Tibial nerve (tissue), 4 donors: ENCODE measurements at regions not wholly inside any gene's neighbourhood (a gene's known extent, or its start where the extent isn't known, plus 50 kb on each side); places are given as distances from the start of the nearest gene placed in this dataset.

Experiments
- CTCF ChIP-seq, 5 experiments: fragments of 200-600 bp in 3 of 5; fragments of 450-650 bp in 2 of 5; sonication (generic) in 3 of 5; IDR thresholded peaks; one replicate each; pipeline ENCODE4 v1.5.1; 2016 to 2019; ENCODE audit warnings: antibody characterized with exemption in 5 of 5, mild to moderate bottlenecking in 3 of 5, moderate library complexity in 2 of 5
- EP300 ChIP-seq, 2 donors: sonication (generic); formaldehyde crosslinking; IDR thresholded peaks; one replicate each; pipeline ENCODE4 v1.6.1; 2017; ENCODE audit warnings: antibody characterized with exemption in 2 of 2, mild to moderate bottlenecking in 1 of 2
- POLR2A ChIP-seq, 2 donors: fragments of 450-650 bp; IDR thresholded peaks; one replicate each; pipeline ENCODE4 v1.6.1; 2017; ENCODE audit warnings: antibody characterized with exemption in 2 of 2, mild to moderate bottlenecking in 2 of 2, moderate library complexity in 2 of 2

GRCh38 chr2:64222351-64222750 lies 78.1 kb upstream of the PELI1 start:
- TF ChIP-seq CTCF (IDR thresholded peaks at IDR 0.05) (no peak), POLR2A (IDR thresholded peaks at IDR 0.05) (no peak), EP300 (IDR thresholded peaks at IDR 0.05) (no peak)
